HepG2 (cell line): ENCODE measurements at regions not wholly inside any gene's neighbourhood (a gene's known extent, or its start where the extent isn't known, plus 50 kb on each side); places are given as distances from the start of the nearest gene placed in this dataset.
A peak's percentile ranks its signal among the peaks of the same experiment; 100 is the strongest.

Experiments used
- ARNTL ChIP-seq: sonication (generic); formaldehyde crosslinking; IDR thresholded peaks from 2 replicates; pipeline ENCODE4 v1.4.0; 2020; ENCODE audit warnings: mild to moderate bottlenecking, missing genetic modification reagents
- FOXM1 ChIP-seq: sonication (generic); formaldehyde crosslinking; IDR thresholded peaks from 2 replicates; pipeline ENCODE4 v1.5.0; 2020; ENCODE audit warnings: missing genetic modification reagents
- HOXA9 ChIP-seq: sonication (generic); formaldehyde crosslinking; IDR thresholded peaks from 2 replicates; pipeline ENCODE4 v1.8.1; 2022; ENCODE audit warnings: missing genetic modification reagents, mild to moderate bottlenecking, moderate library complexity, borderline replicate concordance
- RAD21 ChIP-seq: fragments of 450-650 bp; formaldehyde crosslinking; IDR thresholded peaks from 2 replicates; pipeline ENCODE4 v1.5.0; 2020; ENCODE audit warnings: mild to moderate bottlenecking
- REPIN1 ChIP-seq: sonication (generic); formaldehyde crosslinking; IDR thresholded peaks from 2 replicates; pipeline ENCODE4 v1.8.0; 2022; ENCODE audit warnings: missing genetic modification reagents, low read depth, mild to moderate bottlenecking, borderline replicate concordance
- RXRB ChIP-seq: IDR thresholded peaks from 2 replicates; pipeline ENCODE4 v1.6.1; 2016; ENCODE audit warnings: borderline replicate concordance, missing genetic modification reagents, missing compliant biosample characterization
- SNAPC2 ChIP-seq: sonication (generic); formaldehyde crosslinking; IDR thresholded peaks from 2 replicates; pipeline ENCODE4 v1.8.1; 2022; ENCODE audit warnings: mild to moderate bottlenecking, missing genetic modification reagents
- SP4 ChIP-seq: sonication (generic); formaldehyde crosslinking; IDR thresholded peaks from 2 replicates; pipeline ENCODE4 v1.8.1; 2023; ENCODE audit warnings: mild to moderate bottlenecking, missing genetic modification reagents
- YEATS4 ChIP-seq: sonication (generic); formaldehyde crosslinking; IDR thresholded peaks from 2 replicates; pipeline ENCODE4 v1.4.0; 2020; ENCODE audit warnings: missing genetic modification reagents, borderline replicate concordance
- ZBTB7B ChIP-seq: sonication (generic); formaldehyde crosslinking; IDR thresholded peaks from 2 replicates; pipeline ENCODE4 v1.4.0; 2020; ENCODE audit warnings: missing genetic modification reagents
- ZNF207 ChIP-seq: fragments of 450-650 bp; IDR thresholded peaks from 2 replicates; pipeline ENCODE4 v1.6.1; 2016; ENCODE audit warnings: antibody characterized with exemption, borderline replicate concordance
- ZNF329 ChIP-seq: sonication (generic); formaldehyde crosslinking; IDR thresholded peaks from 2 replicates; pipeline ENCODE4 v1.9.0; 2021; ENCODE audit warnings: low read depth, mild to moderate bottlenecking, missing genetic modification reagents
- ZNF446 ChIP-seq: sonication (generic); formaldehyde crosslinking; IDR thresholded peaks from 2 replicates; pipeline ENCODE4 v1.5.0; 2020; ENCODE audit warnings: mild to moderate bottlenecking, missing genetic modification reagents
- ZNF556 ChIP-seq: sonication (generic); formaldehyde crosslinking; IDR thresholded peaks from 2 replicates; pipeline ENCODE4 v1.4.0; 2020; ENCODE audit warnings: mild to moderate bottlenecking, missing genetic modification reagents, borderline replicate concordance
- TF ChIP-seq, protein P1 (sequence below): sonication (generic); formaldehyde crosslinking; IDR thresholded peaks from 2 replicates; pipeline ENCODE4 v1.4.0; 2020; ENCODE audit warnings: missing genetic modification reagents
- TF ChIP-seq, protein P2 (sequence below): sonication (generic); formaldehyde crosslinking; IDR thresholded peaks from 2 replicates; pipeline ENCODE4 v1.4.0; 2020; ENCODE audit warnings: mild to moderate bottlenecking, missing genetic modification reagents
- TF ChIP-seq, protein P3 (sequence below): sonication (generic); formaldehyde crosslinking; IDR thresholded peaks from 2 replicates; pipeline ENCODE4 v1.5.0; 2020; ENCODE audit warnings: missing genetic modification reagents, mild to moderate bottlenecking, borderline replicate concordance
- TF ChIP-seq, protein P4 (sequence below): IDR thresholded peaks from 2 replicates; pipeline ENCODE4 v1.6.1; 2016
- TF ChIP-seq, protein P5 (sequence below): sonication (generic); formaldehyde crosslinking; IDR thresholded peaks from 2 replicates; pipeline ENCODE4 v1.4.0; 2020; ENCODE audit warnings: missing genetic modification reagents
- TF ChIP-seq, protein P6 (sequence below): sonication (generic); formaldehyde crosslinking; IDR thresholded peaks from 2 replicates; pipeline ENCODE4 v1.4.0; 2020; ENCODE audit warnings: missing genetic modification reagents
- TF ChIP-seq, protein P7 (sequence below): IDR thresholded peaks from 2 replicates; pipeline ENCODE4 v1.6.1; 2018; ENCODE audit warnings: missing genetic modification reagents, mild to moderate bottlenecking, missing compliant biosample characterization

DNA sequence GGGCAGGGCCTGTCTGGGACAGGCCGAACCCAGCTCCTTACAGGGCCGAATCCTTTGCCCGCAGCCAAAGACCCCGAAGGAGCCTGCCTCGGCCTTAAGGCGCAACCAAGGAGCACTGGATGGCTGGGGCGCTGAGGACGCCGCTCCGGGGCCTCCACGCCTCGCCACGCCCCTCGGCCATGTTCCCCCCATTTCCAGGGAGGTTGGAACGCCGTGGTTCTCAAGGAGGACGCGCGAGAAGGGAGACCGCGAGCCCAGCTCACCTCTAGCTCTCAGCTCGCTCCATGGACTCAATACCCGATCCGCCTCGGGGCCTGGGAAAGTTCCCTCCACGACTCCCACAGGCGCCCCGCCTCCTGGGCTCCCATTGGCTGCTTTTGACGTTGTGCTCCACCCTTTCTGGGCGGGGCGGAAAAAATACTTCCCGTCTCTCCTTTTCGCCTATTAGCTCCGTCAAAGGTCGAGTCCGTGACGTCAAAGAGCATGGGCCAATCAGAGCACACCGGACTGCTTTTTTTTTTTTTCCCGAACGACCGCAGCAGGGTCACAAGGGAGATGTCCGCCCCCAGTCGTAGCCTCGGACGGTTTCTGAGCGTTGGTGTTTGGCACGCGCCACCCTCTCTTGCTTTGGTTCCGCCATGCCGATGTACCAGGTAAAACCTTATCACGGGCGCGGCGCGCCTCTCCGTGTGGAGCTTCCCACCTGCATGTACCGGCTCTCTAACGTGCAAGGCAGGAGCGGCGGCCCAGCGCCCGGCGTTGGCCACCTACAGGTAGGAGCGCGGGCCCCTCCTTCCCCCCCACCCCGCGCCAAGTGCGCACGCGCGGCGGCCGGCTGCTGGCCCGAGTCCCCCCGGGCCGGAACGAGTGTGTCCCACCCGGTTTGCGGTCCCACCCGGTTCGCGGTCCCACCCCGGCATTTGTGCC is 305.7 kb downstream of the TYW1 start (continued):
- peak; percentile 30; the same call in 1 of the 2 replicates for TF ChIP-seq RXRB
- TF ChIP-seq, protein P1, sequence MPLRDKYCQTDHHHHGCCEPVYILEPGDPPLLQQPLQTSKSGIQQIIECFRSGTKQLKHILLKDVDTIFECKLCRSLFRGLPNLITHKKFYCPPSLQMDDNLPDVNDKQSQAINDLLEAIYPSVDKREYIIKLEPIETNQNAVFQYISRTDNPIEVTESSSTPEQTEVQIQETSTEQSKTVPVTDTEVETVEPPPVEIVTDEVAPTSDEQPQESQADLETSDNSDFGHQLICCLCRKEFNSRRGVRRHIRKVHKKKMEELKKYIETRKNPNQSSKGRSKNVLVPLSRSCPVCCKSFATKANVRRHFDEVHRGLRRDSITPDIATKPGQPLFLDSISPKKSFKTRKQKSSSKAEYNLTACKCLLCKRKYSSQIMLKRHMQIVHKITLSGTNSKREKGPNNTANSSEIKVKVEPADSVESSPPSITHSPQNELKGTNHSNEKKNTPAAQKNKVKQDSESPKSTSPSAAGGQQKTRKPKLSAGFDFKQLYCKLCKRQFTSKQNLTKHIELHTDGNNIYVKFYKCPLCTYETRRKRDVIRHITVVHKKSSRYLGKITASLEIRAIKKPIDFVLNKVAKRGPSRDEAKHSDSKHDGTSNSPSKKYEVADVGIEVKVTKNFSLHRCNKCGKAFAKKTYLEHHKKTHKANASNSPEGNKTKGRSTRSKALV = 0 out of 2 replicates have a peak, but pooled peaks have one; percentile 56
- TF ChIP-seq, protein P2, sequence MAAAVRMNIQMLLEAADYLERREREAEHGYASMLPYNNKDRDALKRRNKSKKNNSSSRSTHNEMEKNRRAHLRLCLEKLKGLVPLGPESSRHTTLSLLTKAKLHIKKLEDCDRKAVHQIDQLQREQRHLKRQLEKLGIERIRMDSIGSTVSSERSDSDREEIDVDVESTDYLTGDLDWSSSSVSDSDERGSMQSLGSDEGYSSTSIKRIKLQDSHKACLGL (CRISPR knock-in tag) = no peak; the same call in 1 of the 2 replicates
- no peak for TF ChIP-seq ZNF207
- TF ChIP-seq, protein P3, sequence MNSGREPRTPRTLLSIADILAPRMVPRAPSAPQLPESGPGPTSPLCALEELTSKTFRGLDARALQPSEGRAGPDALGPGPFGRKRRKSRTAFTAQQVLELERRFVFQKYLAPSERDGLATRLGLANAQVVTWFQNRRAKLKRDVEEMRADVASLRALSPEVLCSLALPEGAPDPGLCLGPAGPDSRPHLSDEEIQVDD (CRISPR knock-in tag) = 0 out of 2 replicates have a peak, but pooled peaks have one; percentile 42
- TF ChIP-seq, protein P4, sequence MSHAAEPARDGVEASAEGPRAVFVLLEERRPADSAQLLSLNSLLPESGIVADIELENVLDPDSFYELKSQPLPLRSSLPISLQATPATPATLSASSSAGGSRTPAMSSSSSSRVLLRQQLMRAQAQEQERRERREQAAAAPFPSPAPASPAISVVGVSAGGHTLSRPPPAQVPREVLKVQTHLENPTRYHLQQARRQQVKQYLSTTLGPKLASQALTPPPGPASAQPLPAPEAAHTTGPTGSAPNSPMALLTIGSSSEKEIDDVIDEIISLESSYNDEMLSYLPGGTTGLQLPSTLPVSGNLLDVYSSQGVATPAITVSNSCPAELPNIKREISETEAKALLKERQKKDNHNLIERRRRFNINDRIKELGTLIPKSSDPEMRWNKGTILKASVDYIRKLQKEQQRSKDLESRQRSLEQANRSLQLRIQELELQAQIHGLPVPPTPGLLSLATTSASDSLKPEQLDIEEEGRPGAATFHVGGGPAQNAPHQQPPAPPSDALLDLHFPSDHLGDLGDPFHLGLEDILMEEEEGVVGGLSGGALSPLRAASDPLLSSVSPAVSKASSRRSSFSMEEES (CRISPR knock-in tag) = peak; percentile 62; the same call in 1 of the 2 replicates
- no peak for TF ChIP-seq HOXA9 (CRISPR knock-in tag)
- TF ChIP-seq, protein P5, sequence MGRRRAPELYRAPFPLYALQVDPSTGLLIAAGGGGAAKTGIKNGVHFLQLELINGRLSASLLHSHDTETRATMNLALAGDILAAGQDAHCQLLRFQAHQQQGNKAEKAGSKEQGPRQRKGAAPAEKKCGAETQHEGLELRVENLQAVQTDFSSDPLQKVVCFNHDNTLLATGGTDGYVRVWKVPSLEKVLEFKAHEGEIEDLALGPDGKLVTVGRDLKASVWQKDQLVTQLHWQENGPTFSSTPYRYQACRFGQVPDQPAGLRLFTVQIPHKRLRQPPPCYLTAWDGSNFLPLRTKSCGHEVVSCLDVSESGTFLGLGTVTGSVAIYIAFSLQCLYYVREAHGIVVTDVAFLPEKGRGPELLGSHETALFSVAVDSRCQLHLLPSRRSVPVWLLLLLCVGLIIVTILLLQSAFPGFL (CRISPR knock-in tag) = no peak
- TF ChIP-seq ZBTB7B (CRISPR knock-in tag) = peak; percentile 33; the same call in 1 of the 2 replicates
- 0 out of 2 replicates have a peak, but pooled peaks have one; percentile 45 for TF ChIP-seq ZNF329
- peak; percentile 84; the same call in 1 of the 2 replicates for TF ChIP-seq YEATS4
- TF ChIP-seq REPIN1 (CRISPR knock-in tag) = peak; percentile 73; the same call in 1 of the 2 replicates
- TF ChIP-seq FOXM1 (CRISPR knock-in tag) = no peak
- TF ChIP-seq ZNF446 (CRISPR knock-in tag) = no peak
- TF ChIP-seq SP4 = peak; percentile 91; the same call in 1 of the 2 replicates
- TF ChIP-seq ZNF556 = peak; percentile 83; the same call in 1 of the 2 replicates
- TF ChIP-seq, protein P6, sequence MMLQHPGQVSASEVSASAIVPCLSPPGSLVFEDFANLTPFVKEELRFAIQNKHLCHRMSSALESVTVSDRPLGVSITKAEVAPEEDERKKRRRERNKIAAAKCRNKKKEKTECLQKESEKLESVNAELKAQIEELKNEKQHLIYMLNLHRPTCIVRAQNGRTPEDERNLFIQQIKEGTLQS (CRISPR knock-in tag) = no peak
- TF ChIP-seq, protein P7, sequence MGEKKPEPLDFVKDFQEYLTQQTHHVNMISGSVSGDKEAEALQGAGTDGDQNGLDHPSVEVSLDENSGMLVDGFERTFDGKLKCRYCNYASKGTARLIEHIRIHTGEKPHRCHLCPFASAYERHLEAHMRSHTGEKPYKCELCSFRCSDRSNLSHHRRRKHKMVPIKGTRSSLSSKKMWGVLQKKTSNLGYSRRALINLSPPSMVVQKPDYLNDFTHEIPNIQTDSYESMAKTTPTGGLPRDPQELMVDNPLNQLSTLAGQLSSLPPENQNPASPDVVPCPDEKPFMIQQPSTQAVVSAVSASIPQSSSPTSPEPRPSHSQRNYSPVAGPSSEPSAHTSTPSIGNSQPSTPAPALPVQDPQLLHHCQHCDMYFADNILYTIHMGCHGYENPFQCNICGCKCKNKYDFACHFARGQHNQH (CRISPR knock-in tag) = peak; percentile 75; the same call in 1 of the 2 replicates
- no peak for TF ChIP-seq SNAPC2 (CRISPR knock-in tag)
- peak; percentile 41; the same call in 1 of the 2 replicates for TF ChIP-seq RAD21 (CRISPR knock-in tag)
- peak; percentile 44; the same call in 1 of the 2 replicates for TF ChIP-seq ARNTL
